SK-N-SH (cell line): ENCODE measurements at regions not wholly inside any gene's neighbourhood (a gene's known extent, or its start where the extent isn't known, plus 50 kb on each side); places are given as distances from the start of the nearest gene placed in this dataset.

Experiments
- MAX ChIP-seq: IDR thresholded peaks from 2 replicates; pipeline ENCODE4 v1.4.0; 2012; ENCODE audit warnings: low read depth
- MEF2A ChIP-seq: IDR thresholded peaks from 2 replicates; pipeline ENCODE4 v1.4.0; 2012; ENCODE audit warnings: low read depth, borderline replicate concordance
- SIN3A ChIP-seq: IDR thresholded peaks from 2 replicates; pipeline ENCODE4 v1.6.1; 2012; ENCODE audit warnings: low read depth, mild to moderate bottlenecking, low read length, moderate library complexity, borderline replicate concordance

- TF ChIP-seq MEF2A (no peak), SIN3A (no peak), MAX (no peak)
These were observed 2277.5 kb downstream of the ARAP2 start for GRCh38 chr4:33966808-33967207.
